PC-3 (cell line): ENCODE measurements at regions not wholly inside any gene's neighbourhood (a gene's known extent, or its start where the extent isn't known, plus 50 kb on each side); places are given as distances from the start of the nearest gene placed in this dataset.

Experiments used
- CTCF ChIP-seq: fragments of 300-600 bp; sonication (generic); conservative IDR thresholded peaks from 2 replicates; pipeline ENCODE4 v1.5.1; 2017; ENCODE audit warnings: antibody characterized with exemption, low read depth, mild to moderate bottlenecking, low read length
- EZH2 ChIP-seq: fragments of 300-600 bp; sonication (generic); IDR thresholded peaks from one replicate; pipeline ENCODE4 v1.6.1; 2017; ENCODE audit warnings: antibody characterized with exemption, mild to moderate bottlenecking, low read length; ENCODE audit not compliant: unreplicated experiment
- EZH2phosphoT487 ChIP-seq: fragments of 300-600 bp; sonication (generic); IDR thresholded peaks from 2 replicates; pipeline ENCODE4 v1.6.1; 2018; ENCODE audit warnings: mild to moderate bottlenecking, antibody characterized with exemption, low read length, borderline replicate concordance

DNA sequence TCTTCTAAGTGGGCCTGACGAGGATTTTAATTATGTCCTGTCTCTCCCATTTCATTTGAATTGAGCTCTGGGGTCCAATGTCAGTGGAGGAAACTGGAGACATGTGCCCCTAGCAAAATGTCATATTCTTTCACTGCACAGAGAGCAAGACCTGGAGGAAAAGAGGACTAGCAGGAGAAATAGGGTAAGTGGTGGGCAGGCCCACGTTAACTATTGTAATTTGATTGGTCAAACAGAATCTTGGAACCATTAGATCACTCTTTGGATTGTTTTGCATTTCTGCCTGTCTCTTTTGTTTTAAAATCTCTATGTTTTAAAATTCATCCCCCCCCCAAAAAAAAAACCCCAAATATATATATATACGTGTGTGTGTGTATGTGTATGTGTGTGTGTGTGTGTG lies 113.9 kb upstream of the PELI2 start:
- TF ChIP-seq CTCF, result no peak
- TF ChIP-seq EZH2phosphoT487, result no peak
- no peak for TF ChIP-seq EZH2
